Lower lobe of right lung (tissue), 2 donors: ENCODE measurements at regions not wholly inside any gene's neighbourhood (a gene's known extent, or its start where the extent isn't known, plus 50 kb on each side); places are given as distances from the start of the nearest gene placed in this dataset. TPM values are rescaled to one million over a fixed set of nuclear protein-coding genes. Genes with fewer than 3 reads are reported as not detected.
"Not testable (repeated sequence)": the region's sequence is repeated elsewhere in the genome, so short reads cannot be mapped to it uniquely, and the experiment has no call there.

Source experiments
- ATAC-seq, 2 donors: fragments of 200-7000 bp; cut with Tn5 transposase; one replicate each; pipeline ENCODE4 v1.9.1; 2020 to 2022; ENCODE audit warnings: mild to moderate bottlenecking in 2 of 2, moderate library complexity in 2 of 2
- DNase-seq: peaks from one replicate; pipeline ENCODE4 v3.0.0-alpha.2; 2020
- H3K27ac ChIP-seq: fragments of 200-600 bp; one replicate; pipeline ENCODE4 v1.8.0; 2022
- H3K27me3 ChIP-seq: fragments of 200-600 bp; one replicate; pipeline ENCODE4 v1.8.0; 2022; ENCODE audit warnings: low read depth
- H3K36me3 ChIP-seq: fragments of 200-600 bp; one replicate; pipeline ENCODE4 v1.8.0; 2022; ENCODE audit warnings: mild to moderate bottlenecking
- H3K4me1 ChIP-seq: fragments of 200-600 bp; one replicate; pipeline ENCODE4 v1.8.0; 2022
- H3K4me3 ChIP-seq: fragments of 200-600 bp; one replicate; pipeline ENCODE4 v1.8.0; 2022; ENCODE audit warnings: mild to moderate bottlenecking
- H3K9me3 ChIP-seq: fragments of 200-600 bp; one replicate; pipeline ENCODE4 v1.8.0; 2022
- CTCF ChIP-seq: fragments of 200-600 bp; IDR thresholded peaks from one replicate; pipeline ENCODE4 v1.8.0; 2022; ENCODE audit warnings: antibody characterized with exemption, mild to moderate bottlenecking
- intact Hi-C: fragments of 100-400 bp; cut with DNase I; formaldehyde crosslinking; loops from one replicate; pipeline ENCODE4 v1.11.0; 2022
- microRNA-seq: library from miRNA; unstranded; fragments of <30 nt; microRNA quantifications from one replicate; pipeline ENCODE4 v1.2.0, GENCODE V29; 2020; ENCODE audit warnings: borderline number of aligned reads
- donor health status: DM: no; HTN: yes; CAD: no; lungs with severe emphysema.

- no peak for DNase-seq
- no peak for TF ChIP-seq CTCF
- H3K27ac ChIP-seq, result no peak overlapping the region
- intact Hi-C loops, result no loop called here
- H3K9me3 ChIP-seq, result no peaks in the 10 kb centered on the region
- H3K36me3 ChIP-seq, result no peaks in the 10 kb centered on the region
- no peaks in the 10 kb centered on the region for H3K27me3 ChIP-seq
- H3K4me1 ChIP-seq, result no peaks in the 10 kb centered on the region
- peak in 1 of 2 donors; percentile 76 for ATAC-seq
- H3K4me3 ChIP-seq, result no peak overlapping the region
Observed at GRCh38 chr5:87210743-87211142, 56.9 kb upstream of the RASA1 start.

GRCh38 chr5:87211676-87212075 lies 56.0 kb upstream of the RASA1 start:
- no peaks in the 10 kb centered on the region for H3K4me1 ChIP-seq
- no peak for ATAC-seq
- no peaks in the 10 kb centered on the region for H3K9me3 ChIP-seq
- no peak for DNase-seq
- no peak overlapping the region for H3K27ac ChIP-seq
- intact Hi-C loops, result no loop called here
- no peaks in the 10 kb centered on the region for H3K36me3 ChIP-seq
- TF ChIP-seq CTCF, result no peak
- H3K4me3 ChIP-seq, result no peak overlapping the region
- no peaks in the 10 kb centered on the region for H3K27me3 ChIP-seq

DNA sequence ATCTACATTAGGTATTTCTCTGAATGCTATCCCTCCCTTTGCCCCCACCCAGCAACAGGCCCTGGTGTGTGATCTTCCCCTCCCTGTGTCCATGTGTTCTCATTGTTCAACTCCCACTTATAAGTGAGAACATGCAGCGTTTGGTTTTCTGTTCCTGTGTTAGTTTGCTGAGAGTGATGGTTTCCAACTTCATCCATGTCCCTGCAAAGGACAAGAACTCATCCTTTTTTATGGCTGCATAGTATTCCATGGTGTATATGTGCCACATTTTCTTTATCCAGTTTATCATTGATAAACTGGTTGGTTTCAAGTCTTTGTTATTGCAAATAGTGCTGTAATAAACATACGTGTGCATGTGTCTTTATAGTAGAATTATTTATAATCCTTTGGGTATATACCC lies 55.5 kb upstream of the RASA1 start:
- H3K27me3 ChIP-seq, intact Hi-C loops, H3K4me3 ChIP-seq, H3K27ac ChIP-seq, H3K36me3 ChIP-seq, DNase-seq, H3K9me3 ChIP-seq, ATAC-seq, H3K4me1 ChIP-seq: not testable (repeated sequence)

DNA sequence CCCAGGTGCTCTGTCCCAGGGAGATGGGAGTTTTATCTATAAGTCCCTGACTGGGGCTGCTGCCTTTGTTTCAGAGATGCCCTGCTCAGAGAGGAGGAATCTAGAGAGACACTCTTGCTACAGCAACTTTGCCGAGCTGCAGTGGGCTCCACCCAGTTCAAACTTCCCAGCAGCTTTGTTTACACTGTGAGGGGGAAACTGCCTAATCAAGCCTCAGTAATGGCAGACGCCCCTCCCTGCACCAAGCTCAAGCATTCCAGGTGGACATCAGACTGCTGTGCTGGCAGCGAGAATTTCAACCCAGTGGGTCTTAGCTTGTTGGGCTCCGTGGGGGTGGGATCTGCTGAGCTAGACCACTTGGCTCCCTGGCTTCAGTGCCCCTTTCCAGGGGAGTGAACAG lies 50.2 kb upstream of the RASA1 start:
- H3K27me3 ChIP-seq, H3K4me1 ChIP-seq, H3K36me3 ChIP-seq, H3K4me3 ChIP-seq, H3K27ac ChIP-seq, ATAC-seq, DNase-seq, H3K9me3 ChIP-seq, intact Hi-C loops: not testable (repeated sequence)

Small RNA genes lying in the stretch of these regions (microRNA-seq; reads per million reads assigned to microRNA genes)
- not detected for gene MIR4280
